ENCODE measurements at regions not wholly inside any gene's neighbourhood (a gene's known extent, or its start where the extent isn't known, plus 50 kb on each side); places are given as distances from the start of the nearest gene placed in this dataset.

- TF ChIP-seq, protein P1, sequence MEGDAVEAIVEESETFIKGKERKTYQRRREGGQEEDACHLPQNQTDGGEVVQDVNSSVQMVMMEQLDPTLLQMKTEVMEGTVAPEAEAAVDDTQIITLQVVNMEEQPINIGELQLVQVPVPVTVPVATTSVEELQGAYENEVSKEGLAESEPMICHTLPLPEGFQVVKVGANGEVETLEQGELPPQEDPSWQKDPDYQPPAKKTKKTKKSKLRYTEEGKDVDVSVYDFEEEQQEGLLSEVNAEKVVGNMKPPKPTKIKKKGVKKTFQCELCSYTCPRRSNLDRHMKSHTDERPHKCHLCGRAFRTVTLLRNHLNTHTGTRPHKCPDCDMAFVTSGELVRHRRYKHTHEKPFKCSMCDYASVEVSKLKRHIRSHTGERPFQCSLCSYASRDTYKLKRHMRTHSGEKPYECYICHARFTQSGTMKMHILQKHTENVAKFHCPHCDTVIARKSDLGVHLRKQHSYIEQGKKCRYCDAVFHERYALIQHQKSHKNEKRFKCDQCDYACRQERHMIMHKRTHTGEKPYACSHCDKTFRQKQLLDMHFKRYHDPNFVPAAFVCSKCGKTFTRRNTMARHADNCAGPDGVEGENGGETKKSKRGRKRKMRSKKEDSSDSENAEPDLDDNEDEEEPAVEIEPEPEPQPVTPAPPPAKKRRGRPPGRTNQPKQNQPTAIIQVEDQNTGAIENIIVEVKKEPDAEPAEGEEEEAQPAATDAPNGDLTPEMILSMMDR (IDR thresholded peaks at IDR 0.05): no peak
- TF ChIP-seq EZH2phosphoT487 (IDR thresholded peaks at IDR 0.05): no peak
Measured at GRCh38 chr20:11048739-11049138, 374.9 kb upstream of the JAG1 start.
